ENCODE measurements at regions not wholly inside any gene's neighbourhood (a gene's known extent, or its start where the extent isn't known, plus 50 kb on each side); places are given as distances from the start of the nearest gene placed in this dataset.

DNA sequence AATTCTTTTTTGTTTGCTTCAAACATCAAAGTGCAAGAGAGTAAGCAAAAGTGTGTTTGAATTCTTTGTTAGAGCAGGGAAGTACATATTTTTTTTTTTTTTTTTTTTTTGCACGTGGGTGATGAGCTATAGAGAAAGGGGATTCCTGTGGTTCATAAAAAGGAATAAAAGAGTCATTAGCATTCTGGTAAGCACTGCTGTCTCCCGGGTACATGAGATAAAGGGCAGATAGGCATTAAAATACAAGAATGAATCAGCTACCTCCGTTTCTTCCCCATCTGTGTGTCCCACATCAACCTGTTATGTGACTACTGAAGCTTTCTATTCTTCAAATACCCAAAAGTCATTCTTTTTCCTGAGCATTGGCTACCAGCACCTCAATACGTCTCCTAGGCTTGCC is 102.4 kb upstream of the SEMA3D start:
- Histone ChIP-seq H3K27me3 (no peaks in the 10 kb centered on the region), H3K4me3 (ENCODE audit: low read depth in 1 of 2, low read length in 1 of 2) (no peak overlapping the region), H3K36me3 (no peaks in the 10 kb centered on the region), H3K4me1 (ENCODE audit: control insufficient read depth in 1 of 2, insufficient read depth in 1 of 2, low read depth in 1 of 2, low read length in 1 of 2) (no peaks in the 10 kb centered on the region), H3K9me3 (peaks cover 3% of the 10 kb centered on the region), H3K27ac (no peak overlapping the region)
- TF ChIP-seq, protein P1, sequence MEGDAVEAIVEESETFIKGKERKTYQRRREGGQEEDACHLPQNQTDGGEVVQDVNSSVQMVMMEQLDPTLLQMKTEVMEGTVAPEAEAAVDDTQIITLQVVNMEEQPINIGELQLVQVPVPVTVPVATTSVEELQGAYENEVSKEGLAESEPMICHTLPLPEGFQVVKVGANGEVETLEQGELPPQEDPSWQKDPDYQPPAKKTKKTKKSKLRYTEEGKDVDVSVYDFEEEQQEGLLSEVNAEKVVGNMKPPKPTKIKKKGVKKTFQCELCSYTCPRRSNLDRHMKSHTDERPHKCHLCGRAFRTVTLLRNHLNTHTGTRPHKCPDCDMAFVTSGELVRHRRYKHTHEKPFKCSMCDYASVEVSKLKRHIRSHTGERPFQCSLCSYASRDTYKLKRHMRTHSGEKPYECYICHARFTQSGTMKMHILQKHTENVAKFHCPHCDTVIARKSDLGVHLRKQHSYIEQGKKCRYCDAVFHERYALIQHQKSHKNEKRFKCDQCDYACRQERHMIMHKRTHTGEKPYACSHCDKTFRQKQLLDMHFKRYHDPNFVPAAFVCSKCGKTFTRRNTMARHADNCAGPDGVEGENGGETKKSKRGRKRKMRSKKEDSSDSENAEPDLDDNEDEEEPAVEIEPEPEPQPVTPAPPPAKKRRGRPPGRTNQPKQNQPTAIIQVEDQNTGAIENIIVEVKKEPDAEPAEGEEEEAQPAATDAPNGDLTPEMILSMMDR (IDR thresholded peaks at IDR 0.05): no peak

DNA sequence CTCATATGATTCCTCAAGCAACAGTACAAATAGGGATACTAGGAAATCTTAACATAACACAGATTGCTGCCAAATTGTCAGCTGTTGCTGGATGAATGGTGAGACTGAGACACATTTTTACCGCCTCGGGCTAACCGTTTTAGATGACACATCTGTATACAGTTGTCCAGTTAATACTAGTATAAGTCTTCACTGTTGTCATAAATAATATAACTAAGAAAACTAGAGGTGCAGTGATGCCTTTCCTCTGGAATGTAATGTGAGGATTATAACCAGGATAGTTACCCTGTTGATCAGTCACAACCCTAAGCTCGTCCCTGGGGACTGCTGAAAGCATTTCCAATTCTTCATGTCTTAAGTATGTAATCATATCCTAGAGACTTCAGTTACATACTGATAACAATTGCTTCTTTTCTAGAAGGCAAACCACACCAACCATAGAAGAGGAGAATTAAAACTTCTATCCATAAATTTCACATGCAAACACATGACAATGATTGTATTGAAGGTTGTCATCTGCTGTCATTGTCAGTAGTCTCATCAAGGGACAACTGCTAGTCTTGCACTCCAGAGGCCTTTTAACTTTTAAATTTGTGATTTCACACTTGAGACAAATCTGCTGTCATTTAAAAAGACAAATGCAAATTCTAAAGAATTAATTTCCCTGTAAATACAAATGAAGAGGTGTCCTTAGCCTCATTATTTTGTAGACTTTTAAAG is 100.4 kb upstream of the SEMA3D start:
- Histone ChIP-seq H3K4me3 (ENCODE audit: low read depth in 1 of 2, low read length in 1 of 2) (no peak overlapping the region), H3K27ac (no peak overlapping the region), H3K27me3 (no peaks in the 10 kb centered on the region), H3K9me3 (peaks cover 3% of the 10 kb centered on the region), H3K4me1 (ENCODE audit: control insufficient read depth in 1 of 2, insufficient read depth in 1 of 2, low read depth in 1 of 2, low read length in 1 of 2) (no peaks in the 10 kb centered on the region), H3K36me3 (no peaks in the 10 kb centered on the region)
- TF ChIP-seq, protein P1 (IDR thresholded peaks at IDR 0.05): no peak

DNA sequence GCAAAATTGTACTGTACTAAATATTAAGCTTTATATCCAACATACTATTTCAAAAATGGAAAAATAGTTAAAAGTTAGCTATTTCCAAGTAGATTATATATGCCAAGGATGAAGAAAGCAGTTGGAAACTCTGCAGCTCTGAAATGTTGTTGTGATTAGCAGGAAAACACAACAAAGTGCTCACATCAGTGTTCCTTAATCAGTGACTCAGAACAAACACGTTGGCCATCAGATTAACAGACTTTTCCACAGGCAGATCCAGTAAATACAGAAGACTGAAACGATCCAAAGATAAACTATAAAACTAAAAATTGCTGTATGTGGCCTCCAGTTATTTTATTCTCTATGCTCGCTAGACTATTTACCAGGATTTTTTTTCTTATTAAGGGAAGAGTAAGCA is 99.6 kb upstream of the SEMA3D start:
- Histone ChIP-seq H3K36me3 (no peaks in the 10 kb centered on the region), H3K27ac (no peak overlapping the region), H3K4me3 (ENCODE audit: low read depth in 1 of 2, low read length in 1 of 2) (no peak overlapping the region), H3K4me1 (ENCODE audit: control insufficient read depth in 1 of 2, insufficient read depth in 1 of 2, low read depth in 1 of 2, low read length in 1 of 2) (no peaks in the 10 kb centered on the region), H3K27me3 (no peaks in the 10 kb centered on the region), H3K9me3 (peaks cover 3% of the 10 kb centered on the region)
- TF ChIP-seq, protein P1 (IDR thresholded peaks at IDR 0.05): no peak

DNA sequence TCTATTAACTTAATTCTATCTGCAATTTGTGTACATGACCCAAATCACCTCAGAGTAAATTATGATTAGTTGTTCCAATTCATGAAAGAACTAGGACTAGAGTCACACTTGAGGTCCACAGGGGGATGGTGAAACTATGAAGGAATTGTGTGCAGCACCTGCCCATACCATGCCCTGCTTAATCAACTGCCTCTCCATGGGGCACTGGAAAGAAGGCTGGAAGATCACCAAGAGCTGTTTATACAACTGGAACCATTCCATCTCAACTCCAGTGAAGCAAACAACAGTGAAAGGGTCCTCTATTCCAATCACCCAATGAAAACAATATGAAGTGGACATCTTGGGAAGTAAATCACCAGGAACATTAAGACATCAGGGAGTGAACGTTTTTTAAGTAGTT is 98.7 kb upstream of the SEMA3D start:
- H3K9me3 ChIP-seq: peaks cover 3% of the 10 kb centered on the region
- H3K4me1 ChIP-seq (ENCODE audit: control insufficient read depth in 1 of 2, insufficient read depth in 1 of 2, low read depth in 1 of 2, low read length in 1 of 2): no peaks in the 10 kb centered on the region
- no peaks in the 10 kb centered on the region for H3K27me3 ChIP-seq
- TF ChIP-seq, protein P1 (IDR thresholded peaks at IDR 0.05): no peak
- H3K4me3 ChIP-seq (ENCODE audit: low read depth in 1 of 2, low read length in 1 of 2): no peak overlapping the region
- no peak overlapping the region for H3K27ac ChIP-seq
- H3K36me3 ChIP-seq: no peaks in the 10 kb centered on the region

DNA sequence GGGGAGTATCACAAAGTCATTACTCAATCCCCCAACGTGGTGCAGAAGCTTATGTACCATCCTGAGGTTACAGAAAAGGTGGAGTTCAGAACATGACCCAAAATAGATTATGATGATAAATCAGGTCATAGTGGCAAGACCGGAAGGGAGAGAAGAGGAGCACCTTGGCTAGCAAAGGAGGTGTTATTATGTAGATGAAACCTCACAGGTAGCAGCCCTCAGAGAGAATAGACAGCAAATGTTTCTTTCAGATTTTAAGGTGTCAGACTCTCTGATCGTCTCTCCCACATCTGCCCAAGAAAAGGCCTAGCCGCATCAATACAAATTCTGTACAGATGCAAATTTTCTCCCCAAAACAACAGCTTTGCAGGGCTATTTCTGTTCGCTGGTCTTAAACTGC is 88.3 kb upstream of the SEMA3D start:
- no peaks in the 10 kb centered on the region for H3K27me3 ChIP-seq
- H3K9me3 ChIP-seq: no peaks in the 10 kb centered on the region
- no peaks in the 10 kb centered on the region for H3K4me1 ChIP-seq (ENCODE audit: control insufficient read depth in 1 of 2, insufficient read depth in 1 of 2, low read depth in 1 of 2, low read length in 1 of 2)
- no peaks in the 10 kb centered on the region for H3K36me3 ChIP-seq
- no peak overlapping the region for H3K27ac ChIP-seq
- H3K4me3 ChIP-seq (ENCODE audit: low read depth in 1 of 2, low read length in 1 of 2): no peak overlapping the region
- TF ChIP-seq, protein P1 (IDR thresholded peaks at IDR 0.05): no peak

Data from neutrophil (primary cell).